HG03159 (cell line): ENCODE measurements at regions not wholly inside any gene's neighbourhood (a gene's known extent, or its start where the extent isn't known, plus 50 kb on each side); places are given as distances from the start of the nearest gene placed in this dataset.

ENCODE experiments used
- ATAC-seq: cut with Tn5 transposase; IDR thresholded peaks from one replicate; pipeline ENCODE4 v1.9.1; 2021; ENCODE audit warnings: mild to moderate bottlenecking, moderate library complexity; ENCODE audit not compliant: unreplicated experiment

DNA sequence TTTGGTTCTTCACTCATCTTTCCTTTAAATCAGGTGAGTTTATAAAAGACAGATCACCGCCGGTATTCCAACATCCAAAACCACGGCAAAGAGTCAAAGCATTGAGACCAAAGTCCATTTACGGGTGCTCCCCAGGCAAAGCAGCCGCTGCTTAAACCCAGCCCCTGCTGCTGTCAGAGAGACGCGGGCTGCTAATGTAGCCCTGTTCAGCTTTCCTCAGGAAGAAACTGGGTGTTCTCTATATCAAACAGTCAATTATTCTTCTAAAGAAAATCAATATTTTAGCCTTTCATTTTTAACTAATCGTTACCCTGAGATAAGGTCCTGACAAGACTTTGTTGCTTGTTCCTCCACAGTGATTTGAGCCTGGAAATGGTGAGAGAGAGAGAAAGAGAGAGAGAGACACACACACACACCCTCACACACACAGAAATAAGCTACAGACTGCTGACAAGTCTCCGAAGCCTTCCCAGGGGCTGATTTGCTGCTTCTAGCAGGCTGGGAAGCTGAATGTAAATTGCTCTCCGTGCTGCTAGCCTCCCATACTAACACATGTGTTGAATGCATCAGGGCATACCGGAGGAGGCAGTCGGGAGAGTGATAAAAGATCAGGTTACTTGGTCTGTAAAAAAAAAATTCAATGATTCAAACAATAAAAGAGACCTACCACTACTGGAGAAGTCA, 183.0 kb upstream of the ANK3 start:
- ATAC-seq = peak; percentile 47

DNA sequence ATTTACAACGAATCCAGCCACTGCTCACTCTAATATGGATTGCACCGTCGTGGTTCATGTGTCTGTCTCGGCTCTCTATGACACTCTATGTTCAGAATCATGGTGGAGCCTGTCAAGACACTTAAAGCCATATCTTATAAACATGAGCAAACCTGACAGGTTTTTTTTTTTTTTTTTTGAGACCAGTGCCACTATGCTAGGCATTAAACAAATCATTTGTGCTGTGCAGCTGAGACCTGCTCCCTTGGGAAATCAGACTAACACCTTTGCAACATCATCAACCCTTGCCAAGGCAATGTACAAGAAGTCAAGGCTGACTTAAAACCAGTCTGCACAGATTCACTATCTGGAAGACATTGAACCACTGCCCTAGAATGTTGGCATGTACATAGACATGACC, 181.2 kb upstream of the ANK3 start:
- ATAC-seq = no peak

DNA sequence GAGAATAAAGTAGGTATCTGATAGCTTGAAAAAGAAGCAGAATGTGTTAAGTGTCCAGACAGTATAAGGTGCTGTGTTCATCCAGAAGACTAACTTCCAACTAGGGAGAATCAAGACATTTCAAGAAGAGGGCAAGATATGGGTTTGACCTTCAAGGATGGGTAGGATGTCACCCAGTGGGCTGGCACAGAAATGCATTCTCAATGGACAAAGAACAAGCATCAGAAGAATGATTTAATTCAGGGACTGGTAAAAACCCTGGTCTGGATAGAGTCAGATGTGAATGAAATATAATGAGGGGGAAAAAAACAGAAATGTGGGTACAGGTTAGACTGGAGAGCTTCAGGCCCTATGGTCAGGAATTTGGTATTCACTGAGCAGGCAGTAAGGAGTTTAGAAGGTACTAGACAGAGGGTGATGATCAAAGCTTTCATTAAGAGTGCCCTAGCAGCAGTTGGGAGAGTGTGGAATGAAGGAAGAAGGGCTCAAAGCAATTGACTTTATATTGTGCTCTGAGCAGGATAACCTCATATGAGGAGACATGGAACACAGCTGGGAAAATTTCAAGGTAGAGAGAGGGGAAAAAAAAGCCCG, 180.7 kb upstream of the ANK3 start:
- no peak for ATAC-seq

DNA sequence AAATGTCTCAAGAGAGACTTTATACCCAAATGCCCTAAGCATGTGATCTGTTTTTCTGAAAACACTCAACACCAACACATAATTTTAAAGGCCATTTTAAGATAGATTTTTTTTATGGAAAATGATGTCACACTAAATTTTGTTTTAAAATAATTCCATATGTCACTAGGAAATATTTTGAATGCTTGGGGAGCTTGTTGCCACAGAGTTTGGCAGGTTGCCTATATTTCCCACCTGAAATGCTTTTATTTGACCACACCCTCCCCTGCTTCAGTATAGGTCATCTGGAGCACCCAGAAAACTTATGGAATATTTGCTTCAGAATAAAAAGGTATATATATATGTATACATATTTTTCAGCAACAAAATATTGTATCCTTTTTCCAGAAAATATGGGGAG, 180.0 kb upstream of the ANK3 start:
- no peak for ATAC-seq

DNA sequence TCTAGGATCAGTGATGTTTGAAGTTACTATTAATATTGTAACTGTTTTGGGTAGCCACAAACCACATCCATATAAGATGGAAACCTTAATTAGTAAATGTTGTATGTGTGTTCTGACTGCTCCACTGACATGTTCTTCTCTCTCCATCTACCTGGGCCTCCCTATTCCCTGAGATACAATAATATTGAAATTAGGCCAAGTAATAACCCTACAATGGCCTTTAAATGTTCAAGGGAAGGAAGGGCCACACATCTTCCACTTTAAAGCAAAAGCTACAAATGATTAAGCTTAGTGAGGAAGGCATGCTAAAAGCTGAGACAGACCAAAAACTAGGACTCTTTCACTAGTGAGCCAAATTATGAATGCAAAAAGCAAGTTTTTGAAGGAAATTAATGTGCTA, 176.4 kb upstream of the ANK3 start:
- ATAC-seq = no peak

DNA sequence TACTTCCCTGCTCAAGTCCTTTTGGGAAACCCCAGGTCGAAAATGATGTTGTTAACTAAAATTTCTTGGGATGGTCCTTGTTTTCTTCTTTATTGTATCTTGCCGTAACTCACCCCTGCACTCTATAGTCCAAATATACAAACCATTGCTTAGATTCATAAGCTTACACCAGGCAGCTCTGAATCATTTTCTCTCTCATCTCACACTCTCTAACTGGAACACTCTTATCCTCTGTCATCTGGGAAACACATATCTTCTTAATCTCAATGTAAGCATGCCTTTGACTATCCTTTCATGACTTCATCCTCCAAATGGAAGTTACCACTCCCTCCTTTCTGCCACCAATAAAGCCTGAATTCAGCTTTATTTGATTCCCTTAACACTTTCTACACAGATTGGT, 175.8 kb upstream of the ANK3 start:
- ATAC-seq = no peak

DNA sequence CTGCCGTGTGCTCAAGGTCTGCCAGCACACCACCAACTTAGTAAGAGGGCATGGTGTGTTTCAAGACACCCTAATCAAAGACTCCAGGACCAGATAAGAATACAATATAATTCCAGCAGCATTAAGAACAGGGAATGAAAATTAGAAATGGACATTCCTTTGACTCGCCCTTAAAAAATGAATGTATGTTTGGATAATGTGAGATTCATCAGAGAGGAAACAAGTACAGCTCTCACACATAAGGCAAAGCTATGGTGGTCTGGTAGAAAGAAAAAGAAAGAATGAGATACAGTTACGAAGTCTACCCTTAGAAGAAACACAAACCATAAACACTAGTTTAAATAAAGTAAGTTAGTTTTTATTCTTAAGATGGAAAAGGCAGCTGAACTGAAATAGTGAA, 174.8 kb upstream of the ANK3 start:
- no peak for ATAC-seq

DNA sequence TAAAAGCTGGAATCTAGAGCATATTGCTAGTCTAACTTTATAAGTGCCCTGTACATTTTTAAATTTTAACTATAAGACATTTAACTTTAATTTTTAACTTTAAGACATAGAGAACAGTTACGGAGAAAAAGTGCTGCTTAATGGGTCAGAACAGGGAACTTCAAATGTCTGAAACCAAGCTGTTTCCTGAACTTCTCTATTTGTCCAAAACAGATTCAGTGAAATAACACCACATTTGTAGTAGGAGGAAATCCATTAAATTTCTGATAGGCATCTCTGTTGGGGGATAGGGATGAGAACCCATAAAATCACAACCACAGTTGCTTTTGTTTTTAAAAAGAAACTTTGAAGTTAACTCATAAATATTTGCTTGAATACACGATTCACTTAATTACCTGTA, 170.8 kb upstream of the ANK3 start:
- no peak for ATAC-seq

DNA sequence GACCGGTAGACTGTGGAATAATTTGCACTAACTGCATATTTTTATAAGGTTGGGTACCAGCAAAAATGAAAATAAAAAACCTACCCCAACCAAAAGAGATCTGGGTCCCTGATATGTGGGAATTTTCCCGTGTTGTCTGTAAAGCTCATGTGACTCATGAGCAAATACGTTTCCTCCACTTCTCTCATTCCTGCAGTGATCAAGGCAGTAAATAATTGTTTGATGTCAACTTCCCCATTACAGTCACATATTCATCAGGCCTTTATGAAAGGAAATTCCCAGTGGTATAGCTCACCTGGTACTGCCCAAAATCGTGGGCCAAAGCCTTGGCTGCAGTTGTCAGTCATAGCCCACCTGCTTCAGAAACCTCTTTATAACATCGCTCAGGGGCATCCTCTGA, 166.0 kb upstream of the ANK3 start:
- ATAC-seq = no peak

DNA sequence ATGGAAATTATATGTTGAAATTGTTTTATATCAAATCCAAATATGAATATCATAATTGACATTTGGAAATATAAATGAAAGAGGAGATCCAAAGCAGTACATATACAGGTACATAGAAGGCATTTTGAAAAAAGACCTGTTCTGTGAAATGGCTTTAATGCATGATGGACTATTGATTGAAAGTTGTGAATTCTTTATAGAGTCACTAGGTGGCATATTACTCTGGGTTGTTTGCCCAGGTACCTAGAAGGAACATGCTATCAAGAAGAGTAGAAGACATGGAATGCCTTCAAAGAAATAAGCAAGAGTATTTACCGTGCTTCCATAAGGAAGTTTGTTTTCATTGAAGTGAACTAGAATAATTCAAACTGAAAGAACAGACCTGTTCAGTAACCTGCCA, 160.0 kb upstream of the ANK3 start:
- ATAC-seq = no peak

DNA sequence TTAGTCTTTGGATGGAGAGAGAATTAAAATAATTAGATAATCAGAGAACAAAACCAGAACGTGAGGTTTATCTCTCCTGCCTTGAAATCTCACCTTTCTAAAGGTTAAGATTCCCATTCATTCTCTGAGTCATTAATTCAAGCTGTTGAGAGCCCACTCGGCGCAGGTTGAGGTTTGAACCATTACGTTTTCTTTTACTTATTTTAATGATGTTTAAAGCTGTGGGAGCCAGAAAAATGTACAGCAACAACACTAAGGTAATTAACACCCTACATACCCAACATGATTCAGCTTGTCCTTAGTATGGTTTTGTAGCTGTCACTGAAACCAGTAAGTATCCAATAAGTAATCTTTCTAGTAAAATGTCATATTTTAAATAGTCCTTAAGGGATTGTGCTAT, 153.0 kb upstream of the ANK3 start:
- no peak for ATAC-seq

DNA sequence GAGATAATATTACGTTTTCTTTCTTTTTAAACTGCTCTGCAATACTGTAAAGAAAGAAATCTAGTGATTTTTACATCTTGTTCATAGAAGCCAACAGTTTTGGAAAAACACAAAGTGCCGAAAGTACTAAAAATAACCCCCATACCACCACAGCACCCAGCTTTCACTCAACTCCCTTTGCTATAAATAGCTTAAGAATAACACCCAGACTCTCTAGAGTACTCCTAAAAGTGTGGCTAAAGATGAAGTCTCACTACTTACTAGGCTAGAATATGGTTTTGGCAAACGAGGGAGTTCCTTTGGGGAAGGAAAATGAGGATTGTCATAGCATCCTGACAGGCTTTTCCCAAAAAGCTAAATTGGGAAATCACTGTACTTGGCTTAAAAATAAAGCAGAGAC, 151.8 kb upstream of the ANK3 start:
- no peak for ATAC-seq

DNA sequence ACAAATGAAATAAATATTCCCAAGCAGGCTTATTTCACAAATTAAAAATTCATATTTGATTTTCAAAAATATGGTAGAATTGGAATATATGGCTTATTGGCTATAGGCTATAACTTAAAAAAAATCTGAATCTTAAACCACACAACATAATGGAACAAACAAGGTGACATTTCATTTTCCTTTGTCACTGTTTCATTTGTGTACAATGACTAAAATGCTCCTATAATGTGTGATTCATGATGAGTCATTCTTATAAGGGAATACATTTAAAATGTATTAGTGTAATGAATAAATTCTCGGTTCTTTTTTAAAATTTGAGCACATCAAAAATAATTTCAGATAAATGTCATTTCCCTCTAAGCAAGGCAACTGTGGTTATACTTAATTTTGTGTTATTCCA, 148.0 kb upstream of the ANK3 start:
- ATAC-seq = no peak

DNA sequence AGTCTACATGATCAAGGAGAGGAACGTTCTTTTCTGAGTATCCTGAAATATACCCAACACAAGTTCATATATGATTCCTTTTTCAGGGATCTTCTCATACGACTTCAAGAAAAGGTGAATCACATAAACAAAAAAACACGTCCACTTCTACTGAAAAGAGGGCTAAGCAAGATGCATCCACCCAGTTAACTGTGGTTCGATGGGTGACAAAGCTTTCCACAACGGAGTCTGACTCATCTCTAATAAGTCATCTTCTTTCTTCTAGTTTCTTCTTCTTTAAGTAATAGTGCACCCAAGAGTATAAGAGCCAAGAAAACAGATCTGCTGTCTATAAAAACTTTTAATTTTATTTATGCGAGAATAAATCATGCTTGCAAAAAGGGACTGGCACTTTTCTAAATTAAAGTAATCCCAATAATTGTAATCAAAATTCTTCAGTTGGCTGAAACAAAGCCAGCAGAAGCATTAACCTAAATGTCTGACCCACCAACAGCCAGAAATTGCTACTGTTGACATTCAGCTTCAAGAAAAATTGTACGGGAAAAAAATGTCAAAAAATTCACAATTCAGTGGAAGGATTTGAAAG, 146.9 kb upstream of the ANK3 start:
- ATAC-seq = no peak

DNA sequence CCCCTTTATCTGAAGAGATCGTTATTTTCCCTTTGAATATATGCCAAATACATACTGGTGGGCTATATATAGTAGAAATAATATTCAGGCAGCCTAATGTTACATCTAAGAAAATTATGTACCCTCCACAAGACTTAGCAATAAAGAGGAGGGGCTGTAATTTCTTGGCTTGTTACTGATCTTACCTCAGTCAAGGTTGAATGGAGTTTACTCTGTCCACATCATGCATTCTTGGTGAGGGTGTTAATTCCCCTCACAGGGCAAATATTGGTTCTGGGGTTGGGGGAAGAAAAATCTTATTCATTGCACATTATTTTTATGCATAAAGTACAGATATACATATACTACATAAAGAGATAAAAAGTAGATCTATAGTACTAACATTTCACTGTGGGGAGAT, 145.8 kb upstream of the ANK3 start:
- ATAC-seq = peak; percentile 22

DNA sequence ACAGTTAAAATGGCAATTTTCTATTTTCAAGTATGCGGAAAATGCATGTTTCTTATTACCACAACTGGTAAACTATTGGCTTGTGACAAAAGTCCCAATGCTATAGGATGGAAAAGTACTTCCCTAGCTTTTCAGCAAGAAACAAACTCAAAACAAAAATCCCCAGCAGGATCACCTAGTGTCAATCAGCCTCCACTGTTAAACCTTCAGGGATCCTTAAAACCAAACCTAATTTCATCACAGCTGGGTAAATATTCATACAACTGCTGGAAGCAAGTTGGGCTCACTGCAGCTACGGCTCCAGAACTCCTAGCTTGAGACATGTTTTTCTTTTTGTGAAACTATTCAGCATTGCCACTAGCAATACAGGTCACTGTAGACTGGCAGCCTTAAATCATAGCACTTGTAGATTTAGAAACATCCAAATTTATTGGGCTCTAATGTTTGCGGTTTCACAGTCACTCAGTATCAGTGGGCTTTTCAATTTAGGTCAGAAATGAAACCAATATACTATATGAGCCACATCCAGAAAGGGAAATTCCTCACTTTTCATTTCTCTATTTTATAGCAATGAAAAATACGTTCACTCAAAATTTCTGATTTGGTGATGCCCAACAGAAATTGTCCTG, 145.2 kb upstream of the ANK3 start:
- ATAC-seq = peak; percentile 60

DNA sequence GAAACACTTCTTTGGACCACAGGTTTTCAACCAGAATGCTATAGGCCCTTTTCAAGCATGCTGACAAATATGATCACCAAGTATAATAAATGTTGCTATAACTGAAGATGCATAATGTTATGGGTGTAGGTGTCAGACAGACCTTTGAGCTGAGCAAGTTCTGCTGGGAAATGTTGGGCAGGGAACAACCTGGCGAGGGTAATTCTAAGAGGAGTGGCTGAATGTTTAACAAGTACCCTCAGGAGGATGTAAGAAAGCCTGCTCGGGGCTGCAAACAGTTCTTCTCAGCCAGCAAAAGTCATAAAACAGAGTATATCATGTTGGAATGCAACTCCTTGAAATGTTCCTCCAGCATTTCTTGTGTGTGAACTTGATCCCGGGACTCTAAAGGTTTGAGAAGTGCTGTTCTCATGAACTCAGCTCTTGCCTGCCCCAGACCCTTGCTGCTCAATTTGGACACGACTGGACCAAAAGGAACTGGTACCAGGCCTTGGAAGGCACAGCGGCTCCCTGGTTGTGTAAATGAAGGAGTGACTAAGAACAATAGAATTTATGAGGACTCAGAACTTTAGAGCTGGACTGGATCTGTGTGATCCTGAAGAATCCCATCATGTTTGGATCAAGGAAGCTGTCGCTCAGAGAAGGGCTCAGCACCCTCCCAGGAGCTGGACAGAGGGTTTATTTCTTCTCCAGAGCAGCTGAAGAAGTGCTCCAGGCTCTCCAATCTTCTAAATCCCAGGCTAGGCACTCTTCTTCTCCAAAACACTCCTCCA, 143.2 kb upstream of the ANK3 start:
- no peak for ATAC-seq

DNA sequence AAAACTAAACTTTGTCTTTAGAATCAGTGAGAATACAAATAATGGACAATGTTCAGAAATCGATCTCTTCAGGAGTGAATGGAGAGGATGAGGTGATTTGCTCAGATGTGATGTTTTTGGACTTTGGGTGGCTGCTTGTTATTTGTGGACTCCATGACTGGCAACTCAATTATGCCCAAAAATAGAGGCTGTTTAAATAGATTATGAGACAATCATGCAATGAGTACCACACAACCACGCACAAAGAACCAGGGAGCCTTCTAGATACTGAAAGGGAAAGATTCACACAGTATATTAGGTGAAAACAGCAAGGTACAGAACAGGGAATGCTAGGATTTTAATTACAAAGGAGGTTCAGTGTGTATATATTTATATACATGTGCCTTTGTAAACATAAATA, 141.3 kb upstream of the ANK3 start:
- no peak for ATAC-seq

DNA sequence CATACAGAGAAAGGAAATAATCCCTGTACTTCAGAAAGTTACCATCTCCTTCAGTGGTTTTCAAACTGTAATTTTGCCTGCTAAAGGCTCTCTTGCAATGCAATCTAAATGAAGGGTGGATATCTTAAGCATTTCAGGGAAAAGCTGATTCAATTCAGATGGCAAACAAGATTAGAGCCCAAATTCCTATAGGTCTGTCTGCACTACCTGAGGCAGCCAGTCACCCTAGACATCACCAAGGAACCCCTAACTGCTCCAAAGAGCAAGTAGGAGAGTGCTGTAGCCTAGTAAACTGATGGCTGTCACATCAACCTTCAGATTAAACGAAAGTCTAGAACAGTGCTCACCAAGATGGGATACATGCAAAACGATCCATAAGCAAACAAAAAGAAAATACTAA, 138.0 kb upstream of the ANK3 start:
- ATAC-seq = no peak

DNA sequence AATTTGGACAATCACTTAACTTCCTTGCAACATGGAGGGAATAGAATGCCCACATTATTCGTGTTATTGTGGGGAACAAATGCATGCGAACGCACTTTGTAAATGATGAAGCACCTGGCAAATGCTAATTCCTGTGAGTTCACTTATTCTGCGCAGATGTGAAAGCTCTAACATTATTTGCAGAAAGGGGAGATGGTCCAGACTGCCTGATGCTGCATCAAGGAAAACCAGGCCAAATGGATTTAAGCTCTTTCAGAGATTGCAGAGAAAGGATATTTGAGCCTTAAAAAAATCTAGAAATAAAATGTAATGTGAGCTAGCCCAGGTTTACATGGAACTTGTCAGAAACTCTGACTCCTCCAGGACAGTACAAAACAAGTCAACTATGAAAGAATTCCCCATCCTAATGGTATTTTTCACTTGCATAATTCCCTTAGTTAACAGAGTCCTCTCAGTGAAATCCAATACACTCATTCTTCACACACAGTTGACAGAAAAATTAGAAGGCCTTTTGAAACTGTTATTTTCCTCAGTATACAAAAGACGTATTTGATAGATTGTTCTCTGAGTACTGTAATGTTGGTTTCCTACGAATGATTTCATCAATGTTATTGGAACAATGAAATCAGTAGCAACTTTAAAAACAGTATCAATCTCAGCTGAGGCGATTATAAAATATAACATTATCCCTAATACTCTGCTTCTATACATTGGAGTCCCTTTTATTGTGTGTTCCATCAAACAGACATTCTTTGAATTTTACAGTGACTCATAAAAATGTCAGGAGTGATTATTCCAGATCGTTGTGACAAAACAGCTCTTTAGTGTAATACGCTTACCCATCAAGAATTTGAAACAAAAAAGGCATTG, 136.3 kb upstream of the ANK3 start:
- no peak for ATAC-seq

DNA sequence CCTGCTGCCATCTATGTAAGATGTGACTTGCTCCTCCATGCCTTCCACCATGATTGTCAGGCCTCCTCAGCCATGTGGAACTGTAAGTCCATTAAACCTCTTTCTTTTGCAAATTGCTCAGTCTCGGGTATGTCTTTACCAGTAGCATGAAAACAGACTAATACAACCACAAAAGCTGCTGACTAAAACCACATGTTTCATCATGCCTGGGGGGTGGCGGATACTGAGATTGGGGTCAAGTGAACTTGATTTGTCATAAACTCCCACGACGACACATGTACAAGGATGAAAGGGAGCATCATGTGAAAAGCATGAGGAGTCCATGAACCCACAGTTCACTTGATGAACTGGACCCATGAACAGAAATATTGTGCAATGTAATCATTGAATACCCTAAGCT, 134.9 kb upstream of the ANK3 start:
- ATAC-seq = no peak
